Naive B cell (primary cell): ENCODE measurements at regions not wholly inside any gene's neighbourhood (a gene's known extent, or its start where the extent isn't known, plus 50 kb on each side); places are given as distances from the start of the nearest gene placed in this dataset.
"Not testable (repeated sequence)": the region's sequence is repeated elsewhere in the genome, so short reads cannot be mapped to it uniquely, and the experiment has no call there.

Experiments used
- ATAC-seq, 2 donors: fragments of 150-1000 bp; cut with Tn5 transposase; 2 replicates each; pipeline ENCODE4 v1.10.0; 2021; ENCODE audit warnings: low read depth in 2 of 2, mild to moderate bottlenecking in 2 of 2, moderate library complexity in 2 of 2
- DNase-seq: peaks from one replicate; pipeline ENCODE4 v3.0.0; 2022
- H3K27ac Mint-ChIP-seq, 6 donors: one replicate each; pipeline ENCODE4 v1.8.0; 2020 to 2022; ENCODE audit warnings: mild to moderate bottlenecking in 6 of 6, mixed read lengths in 6 of 6, moderate library complexity in 5 of 6, inconsistent platforms in 2 of 6
- H3K27me3 Mint-ChIP-seq, 3 donors: one replicate each; pipeline ENCODE4 v1.8.0; 2021 to 2022; ENCODE audit warnings: mixed read lengths in 3 of 3, mild to moderate bottlenecking in 1 of 3
- H3K36me3 Mint-ChIP-seq, 2 donors: one replicate each; pipeline ENCODE4 v1.8.0; 2020 to 2022; ENCODE audit warnings: mixed read lengths in 2 of 2, inconsistent platforms in 1 of 2, mild to moderate bottlenecking in 1 of 2
- H3K4me1 Mint-ChIP-seq, 3 donors: one replicate each; pipeline ENCODE4 v1.8.0; 2020 to 2022; ENCODE audit warnings: mixed read lengths in 3 of 3, inconsistent platforms in 1 of 3, mild to moderate bottlenecking in 1 of 3, moderate library complexity in 1 of 3
- H3K4me3 Mint-ChIP-seq, 8 donors: one replicate each; pipeline ENCODE4 v1.8.0; 2020 to 2022; ENCODE audit warnings: mild to moderate bottlenecking in 8 of 8, mixed read lengths in 8 of 8, moderate library complexity in 8 of 8, inconsistent platforms in 2 of 8
- H3K9me3 Mint-ChIP-seq, 7 donors: one replicate each; pipeline ENCODE4 v1.8.0; 2020 to 2022; ENCODE audit warnings: mixed read lengths in 7 of 7, mild to moderate bottlenecking in 5 of 7, inconsistent platforms in 2 of 7, moderate library complexity in 1 of 7

- not testable (repeated sequence) for H3K4me3 Mint-ChIP-seq, H3K36me3 Mint-ChIP-seq, H3K4me1 Mint-ChIP-seq, H3K27ac Mint-ChIP-seq, H3K27me3 Mint-ChIP-seq, DNase-seq, H3K9me3 Mint-ChIP-seq, ATAC-seq
These were observed 61.7 kb downstream of the RHOU start for GRCh38 chr1:228796945-228797344.

- no peaks in the 10 kb centered on the region for H3K4me1 Mint-ChIP-seq
- no peak overlapping the region for H3K4me3 Mint-ChIP-seq
- H3K27me3 Mint-ChIP-seq = no peaks in the 10 kb centered on the region
- H3K9me3 Mint-ChIP-seq = peaks cover 0 to 9% (median 6%) of the 10 kb centered on the region in 7 donors
- H3K36me3 Mint-ChIP-seq = no peaks in the 10 kb centered on the region
- H3K27ac Mint-ChIP-seq = no peak overlapping the region
- no peak for ATAC-seq
- no peak for DNase-seq
These were observed 62.8 kb downstream of the RHOU start for GRCh38 chr1:228798035-228798434.

- Mint-ChIP-seq H3K4me3 (no peak overlapping the region), H3K4me1 (no peaks in the 10 kb centered on the region), H3K36me3 (no peaks in the 10 kb centered on the region), H3K27me3 (no peaks in the 10 kb centered on the region), H3K9me3 (peaks cover 0 to 9% (median 6%) of the 10 kb centered on the region in 7 donors), H3K27ac (no peak overlapping the region)
- ATAC-seq = no peak
- DNase-seq = no peak
These were observed 63.3 kb downstream of the RHOU start for GRCh38 chr1:228798548-228798947.

- Mint-ChIP-seq H3K27ac (peak overlapping the region in 1 of 6 donors; percentile 58), H3K4me3 (no peak overlapping the region), H3K27me3 (peaks cover 0 to 2% (median 0%) of the 10 kb centered on the region in 3 donors), H3K36me3 (no peaks in the 10 kb centered on the region), H3K4me1 (peaks cover 0 to 1% (median under 1%) of the 10 kb centered on the region in 3 donors), H3K9me3 (peaks cover 0 to 9% (median 6%) of the 10 kb centered on the region in 7 donors)
- ATAC-seq (no peak), DNase-seq (no peak)
These were observed 64.6 kb downstream of the RHOU start for GRCh38 chr1:228799924-228800323.

GRCh38 chr1:228801068-228801467 lies 65.8 kb downstream of the RHOU start:
- H3K36me3 Mint-ChIP-seq = no peaks in the 10 kb centered on the region
- H3K4me1 Mint-ChIP-seq = peaks cover 0 to 5% (median 2%) of the 10 kb centered on the region in 3 donors
- DNase-seq (no peak), ATAC-seq (no peak)
- H3K27ac Mint-ChIP-seq = no peak overlapping the region
- H3K4me3 Mint-ChIP-seq = no peak overlapping the region
- H3K9me3 Mint-ChIP-seq = peaks cover 0 to 9% (median 6%) of the 10 kb centered on the region in 7 donors
- peaks cover 0 to 13% (median 8%) of the 10 kb centered on the region in 3 donors for H3K27me3 Mint-ChIP-seq

GRCh38 chr1:228802386-228803220 lies 67.3 kb downstream of the RHOU start:
- Mint-ChIP-seq H3K9me3 (peaks cover 0 to 9% (median 5%) of the 10 kb centered on the region in 7 donors), H3K4me3 (no peak overlapping the region), H3K4me1 (peaks cover 0 to 5% (median 2%) of the 10 kb centered on the region in 3 donors), H3K36me3 (no peaks in the 10 kb centered on the region), H3K27me3 (peaks cover 0 to 13% (median 8%) of the 10 kb centered on the region in 3 donors), H3K27ac (no peak overlapping the region)
- DNase-seq = no peak
- ATAC-seq = no peak

GRCh38 chr1:228803421-228803820 lies 68.1 kb downstream of the RHOU start:
- Mint-ChIP-seq H3K9me3 (peaks cover 0 to 9% (median 3%) of the 10 kb centered on the region in 7 donors), H3K27ac (peak overlapping the region in 1 of 6 donors; percentile 12), H3K4me3 (no peak overlapping the region), H3K4me1 (peaks cover 0 to 5% (median 2%) of the 10 kb centered on the region in 3 donors), H3K36me3 (no peaks in the 10 kb centered on the region), H3K27me3 (peaks cover 0 to 13% (median 8%) of the 10 kb centered on the region in 3 donors)
- ATAC-seq (no peak), DNase-seq (no peak)

GRCh38 chr1:228804173-228804572 lies 68.9 kb downstream of the RHOU start:
- H3K36me3 Mint-ChIP-seq = no peaks in the 10 kb centered on the region
- ATAC-seq (no peak), DNase-seq (no peak)
- no peak overlapping the region for H3K4me3 Mint-ChIP-seq
- H3K9me3 Mint-ChIP-seq = peaks cover 0 to 9% (median 3%) of the 10 kb centered on the region in 7 donors
- peaks cover 0 to 13% (median 8%) of the 10 kb centered on the region in 3 donors for H3K27me3 Mint-ChIP-seq
- peaks cover 0 to 9% (median 7%) of the 10 kb centered on the region in 3 donors for H3K4me1 Mint-ChIP-seq
- no peak overlapping the region for H3K27ac Mint-ChIP-seq

GRCh38 chr1:228804640-228805413 lies 69.5 kb downstream of the RHOU start:
- Mint-ChIP-seq H3K27me3 (peaks cover 0 to 13% (median 8%) of the 10 kb centered on the region in 3 donors), H3K9me3 (peaks cover 0 to 3% (median 2%) of the 10 kb centered on the region in 7 donors), H3K4me1 (peaks cover 2 to 16% (median 13%) of the 10 kb centered on the region in 3 donors), H3K4me3 (peak overlapping the region in 1 of 8 donors; percentile 3), H3K27ac (peak overlapping the region in 2 of 6 donors; percentile 53 to 55), H3K36me3 (no peaks in the 10 kb centered on the region)
- DNase-seq = no peak
- no peak for ATAC-seq

GRCh38 chr1:228807904-228808605 lies 72.8 kb downstream of the RHOU start:
- DNase-seq (no peak), ATAC-seq (no peak)
- Mint-ChIP-seq H3K36me3 (no peaks in the 10 kb centered on the region), H3K9me3 (no peaks in the 10 kb centered on the region), H3K4me1 (peaks cover 11 to 39% (median 33%) of the 10 kb centered on the region in 3 donors), H3K27me3 (peaks cover 0 to 13% (median 8%) of the 10 kb centered on the region in 3 donors), H3K27ac (peak overlapping the region in 1 of 6 donors; percentile 4), H3K4me3 (no peak overlapping the region)

GRCh38 chr1:228809621-228810394 lies 74.5 kb downstream of the RHOU start:
- H3K9me3 Mint-ChIP-seq = no peaks in the 10 kb centered on the region
- DNase-seq (peak; percentile 6), ATAC-seq (peak; percentile 23 to 51)
- H3K4me3 Mint-ChIP-seq = peak overlapping the region in 5 of 8 donors; percentile 12 to 71 (median 55)
- peak overlapping the region; percentile 24 to 92 (median 48) for H3K27ac Mint-ChIP-seq
- peaks cover 0 to 12% (median 8%) of the 10 kb centered on the region in 3 donors for H3K27me3 Mint-ChIP-seq
- H3K36me3 Mint-ChIP-seq = no peaks in the 10 kb centered on the region
- peaks cover 11 to 39% (median 33%) of the 10 kb centered on the region in 3 donors for H3K4me1 Mint-ChIP-seq

GRCh38 chr1:228810395-228810758 lies 75.1 kb downstream of the RHOU start:
- H3K4me3 Mint-ChIP-seq = peak overlapping the region in 5 of 8 donors; percentile 1 to 76 (median 41)
- H3K27me3 Mint-ChIP-seq = peaks cover 0 to 6% (median 4%) of the 10 kb centered on the region in 3 donors

More at GRCh38 chr1:228810395-228810758, 75.1 kb downstream of the RHOU start:
- Mint-ChIP-seq H3K36me3 (no peaks in the 10 kb centered on the region), H3K27ac (peak overlapping the region in 4 of 6 donors; percentile 24 to 92 (median 34)), H3K9me3 (no peaks in the 10 kb centered on the region), H3K4me1 (peaks cover 11 to 37% (median 28%) of the 10 kb centered on the region in 3 donors)
- no peak for DNase-seq
- ATAC-seq = no peak
